ENCODE measurements at regions not wholly inside any gene's neighbourhood (a gene's known extent, or its start where the extent isn't known, plus 50 kb on each side); places are given as distances from the start of the nearest gene placed in this dataset.
A peak's percentile ranks its signal among the peaks of the same experiment; 100 is the strongest.
"Not testable (repeated sequence)": the region's sequence is repeated elsewhere in the genome, so short reads cannot be mapped to it uniquely, and the experiment has no call there.

GRCh38 chr1:47491341-47491753 lies 53.5 kb downstream of the FOXD2 start:
- no peak for DNase-seq (ENCODE audit: low read depth)

- DNase-seq (ENCODE audit: low read depth) = no peak
Observed at GRCh38 chr1:47495176-47495713, 57.4 kb downstream of the FOXD2 start.

- DNase-seq (ENCODE audit: low read depth) = no peak
Observed at GRCh38 chr1:47498551-47498950, 60.7 kb downstream of the FOXD2 start.

GRCh38 chr1:47501069-47501468 lies 63.2 kb downstream of the FOXD2 start:
- no peak for DNase-seq (ENCODE audit: low read depth)

- no peak for DNase-seq (ENCODE audit: low read depth)
Observed at GRCh38 chr1:47502746-47503370, 65.0 kb downstream of the FOXD2 start.

- DNase-seq (ENCODE audit: low read depth) = not testable (repeated sequence)
Observed at GRCh38 chr1:47504840-47505239, 67.0 kb downstream of the FOXD2 start.

GRCh38 chr1:47505267-47505666 lies 67.4 kb downstream of the FOXD2 start:
- DNase-seq (ENCODE audit: low read depth) = no peak

- no peak for DNase-seq (ENCODE audit: low read depth)
Observed at GRCh38 chr1:47506053-47506452, 68.2 kb downstream of the FOXD2 start.

- no peak for DNase-seq (ENCODE audit: low read depth)
Observed at GRCh38 chr1:47507144-47507543, 69.3 kb downstream of the FOXD2 start.

GRCh38 chr1:47507881-47508701 lies 70.2 kb downstream of the FOXD2 start:
- peak; percentile 10 for DNase-seq (ENCODE audit: low read depth)

GRCh38 chr1:47508702-47509431 lies 71.0 kb downstream of the FOXD2 start:
- DNase-seq (ENCODE audit: low read depth) = no peak

- no peak for DNase-seq (ENCODE audit: low read depth)
Observed at GRCh38 chr1:47510282-47510811, 72.5 kb downstream of the FOXD2 start.

- DNase-seq (ENCODE audit: low read depth) = no peak
Observed at GRCh38 chr1:47511825-47512224, 74.0 kb downstream of the FOXD2 start.

GRCh38 chr1:47513393-47513792 lies 75.5 kb downstream of the FOXD2 start:
- DNase-seq (ENCODE audit: low read depth) = no peak

- DNase-seq (ENCODE audit: low read depth) = no peak
Observed at GRCh38 chr1:47514229-47514628, 76.4 kb downstream of the FOXD2 start.

GRCh38 chr1:47515164-47515789 lies 77.4 kb downstream of the FOXD2 start:
- no peak for DNase-seq (ENCODE audit: low read depth)

GRCh38 chr1:47517946-47518345 lies 80.1 kb downstream of the FOXD2 start:
- DNase-seq (ENCODE audit: low read depth) = no peak

- DNase-seq (ENCODE audit: low read depth) = no peak
Observed at GRCh38 chr1:47519491-47519890, 81.6 kb downstream of the FOXD2 start.

- DNase-seq (ENCODE audit: low read depth) = no peak
Observed at GRCh38 chr1:47519971-47520370, 82.1 kb downstream of the FOXD2 start.

- DNase-seq (ENCODE audit: low read depth) = no peak
Observed at GRCh38 chr1:47521034-47521881, 83.4 kb downstream of the FOXD2 start.
